GM21390 (cell line): ENCODE measurements at regions not wholly inside any gene's neighbourhood (a gene's known extent, or its start where the extent isn't known, plus 50 kb on each side); places are given as distances from the start of the nearest gene placed in this dataset.

Source experiments
- ATAC-seq: cut with Tn5 transposase; IDR thresholded peaks from one replicate; pipeline ENCODE4 v1.9.1; 2021; ENCODE audit not compliant: unreplicated experiment

DNA sequence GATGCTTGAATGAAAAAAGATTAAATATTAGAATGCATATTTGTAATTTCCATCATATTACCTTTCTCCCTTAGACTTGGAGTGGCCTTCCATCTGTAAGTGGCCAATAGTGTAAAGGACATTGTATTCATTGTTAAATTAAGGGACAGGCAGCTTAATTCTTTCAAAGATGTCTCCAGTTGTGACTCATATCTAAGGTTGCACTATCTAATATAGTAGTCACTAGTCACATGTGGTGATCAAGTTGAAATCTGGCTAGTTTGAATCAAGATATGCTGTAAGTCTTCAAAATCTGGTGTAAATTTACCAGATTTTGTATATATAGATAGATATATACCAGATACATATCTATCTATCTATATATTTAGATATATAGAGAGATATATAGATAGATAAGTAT is 52.4 kb upstream of the AGPS start:
- no peak for ATAC-seq

DNA sequence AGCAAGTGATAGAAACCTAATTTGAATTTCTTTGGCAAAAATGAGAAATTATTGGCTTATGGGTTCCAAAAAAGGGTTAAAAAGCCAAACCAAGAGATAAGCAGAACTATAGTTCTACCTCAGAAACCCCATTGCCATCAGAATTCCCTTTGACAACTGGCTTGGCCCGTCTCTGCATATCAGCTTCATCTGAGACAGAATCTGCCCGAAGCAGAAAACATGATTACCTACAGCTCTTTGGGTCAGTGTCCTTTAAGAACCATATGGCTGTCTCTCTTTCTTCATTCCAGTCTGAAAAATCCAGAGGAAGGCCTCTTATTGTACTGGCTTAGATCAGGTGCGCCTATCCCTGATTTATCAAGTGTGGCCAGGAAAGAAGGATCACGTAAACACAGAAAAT is 49.8 kb upstream of the AGPS start:
- no peak for ATAC-seq
